SU-DHL-6 (cell line): ENCODE measurements at regions not wholly inside any gene's neighbourhood (a gene's known extent, or its start where the extent isn't known, plus 50 kb on each side); places are given as distances from the start of the nearest gene placed in this dataset.

Experiments used
- EZH2phosphoT487 ChIP-seq: fragments of 200-600 bp; sonication (generic), shearing (Covaris generic); conservative IDR thresholded peaks from 2 replicates; pipeline ENCODE4 v1.6.1; 2018; ENCODE audit warnings: mild to moderate bottlenecking, antibody characterized with exemption, low read length, moderate library complexity, mixed read lengths
- TF ChIP-seq, protein P1 (sequence below): fragments of 200-600 bp; sonication (generic); IDR thresholded peaks from one replicate; pipeline ENCODE4 v1.5.1; 2017; ENCODE audit warnings: antibody characterized with exemption, mild to moderate bottlenecking, low read length, moderate library complexity; ENCODE audit not compliant: insufficient read depth, poor library complexity, severe bottlenecking

DNA sequence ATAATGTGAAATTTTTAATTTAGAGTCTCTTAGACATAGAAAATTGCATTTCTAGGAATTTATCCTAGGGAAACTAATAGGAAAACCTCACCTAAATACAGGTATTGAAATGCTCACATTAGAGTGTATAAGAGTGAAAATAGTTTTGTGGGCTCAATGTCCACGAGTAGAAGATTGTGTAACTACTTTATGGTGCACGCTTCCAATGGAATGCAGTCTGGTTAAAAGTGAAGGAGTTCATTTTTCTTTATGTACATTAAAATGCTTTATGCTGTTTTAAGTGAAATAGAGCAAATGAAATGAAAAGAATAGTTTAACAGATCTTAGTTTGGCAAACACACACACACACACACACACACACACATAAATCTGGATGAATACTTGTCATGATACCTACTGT, 278.2 kb downstream of the USP25 start:
- TF ChIP-seq EZH2phosphoT487 = no peak
- TF ChIP-seq, protein P1, sequence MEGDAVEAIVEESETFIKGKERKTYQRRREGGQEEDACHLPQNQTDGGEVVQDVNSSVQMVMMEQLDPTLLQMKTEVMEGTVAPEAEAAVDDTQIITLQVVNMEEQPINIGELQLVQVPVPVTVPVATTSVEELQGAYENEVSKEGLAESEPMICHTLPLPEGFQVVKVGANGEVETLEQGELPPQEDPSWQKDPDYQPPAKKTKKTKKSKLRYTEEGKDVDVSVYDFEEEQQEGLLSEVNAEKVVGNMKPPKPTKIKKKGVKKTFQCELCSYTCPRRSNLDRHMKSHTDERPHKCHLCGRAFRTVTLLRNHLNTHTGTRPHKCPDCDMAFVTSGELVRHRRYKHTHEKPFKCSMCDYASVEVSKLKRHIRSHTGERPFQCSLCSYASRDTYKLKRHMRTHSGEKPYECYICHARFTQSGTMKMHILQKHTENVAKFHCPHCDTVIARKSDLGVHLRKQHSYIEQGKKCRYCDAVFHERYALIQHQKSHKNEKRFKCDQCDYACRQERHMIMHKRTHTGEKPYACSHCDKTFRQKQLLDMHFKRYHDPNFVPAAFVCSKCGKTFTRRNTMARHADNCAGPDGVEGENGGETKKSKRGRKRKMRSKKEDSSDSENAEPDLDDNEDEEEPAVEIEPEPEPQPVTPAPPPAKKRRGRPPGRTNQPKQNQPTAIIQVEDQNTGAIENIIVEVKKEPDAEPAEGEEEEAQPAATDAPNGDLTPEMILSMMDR = no peak
